ENCODE measurements at regions not wholly inside any gene's neighbourhood (a gene's known extent, or its start where the extent isn't known, plus 50 kb on each side); places are given as distances from the start of the nearest gene placed in this dataset.

DNA sequence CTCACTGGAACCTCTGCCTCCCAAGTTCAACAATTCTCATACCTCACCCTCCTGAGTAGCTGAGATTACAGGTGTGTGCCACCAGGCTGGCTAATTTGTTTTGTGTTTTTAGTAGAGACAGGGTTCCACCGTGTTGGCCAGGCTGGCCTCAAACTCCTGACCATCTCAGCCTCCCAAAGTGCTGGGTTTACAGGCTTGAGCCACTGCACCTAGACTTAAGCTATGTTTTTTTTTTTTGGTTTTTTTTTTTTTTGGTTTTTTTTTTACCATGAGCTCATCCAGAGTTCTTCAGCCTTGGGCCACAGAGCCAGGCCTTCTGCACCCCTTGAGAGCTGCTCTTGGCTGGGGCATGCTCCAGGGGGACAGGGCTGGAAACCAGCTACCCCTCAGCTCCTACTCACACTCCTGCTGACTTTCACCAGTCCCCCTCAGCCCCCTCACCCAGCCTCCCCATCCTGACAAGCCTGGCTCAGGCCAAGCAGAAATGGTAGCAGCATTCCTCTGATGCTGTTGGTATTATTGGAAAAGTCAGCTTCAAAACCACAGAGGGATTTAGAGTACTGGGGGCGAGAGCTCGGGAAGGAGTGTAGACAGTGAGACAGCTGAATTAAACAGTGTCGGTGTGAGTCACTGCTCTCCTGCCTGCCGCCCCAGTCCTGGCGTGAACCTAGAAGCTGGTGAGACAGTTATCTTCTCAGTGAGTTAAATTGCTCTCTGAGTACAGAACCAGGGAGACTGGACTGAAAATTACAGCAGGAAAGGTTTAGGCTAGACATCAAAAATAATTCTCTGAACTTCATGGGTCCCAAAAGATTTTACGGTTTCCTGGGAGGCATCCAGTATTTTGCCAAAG, 63.7 kb downstream of the NAV1 start:
- Histone ChIP-seq H3K36me3 (no peaks in the 10 kb centered on the region), H3K4me3 (ENCODE audit: low read depth, low read length) (no peak overlapping the region)
- no peak for TF ChIP-seq CTCF (IDR thresholded peaks at IDR 0.05; ENCODE audit: low read depth, low read length)

DNA sequence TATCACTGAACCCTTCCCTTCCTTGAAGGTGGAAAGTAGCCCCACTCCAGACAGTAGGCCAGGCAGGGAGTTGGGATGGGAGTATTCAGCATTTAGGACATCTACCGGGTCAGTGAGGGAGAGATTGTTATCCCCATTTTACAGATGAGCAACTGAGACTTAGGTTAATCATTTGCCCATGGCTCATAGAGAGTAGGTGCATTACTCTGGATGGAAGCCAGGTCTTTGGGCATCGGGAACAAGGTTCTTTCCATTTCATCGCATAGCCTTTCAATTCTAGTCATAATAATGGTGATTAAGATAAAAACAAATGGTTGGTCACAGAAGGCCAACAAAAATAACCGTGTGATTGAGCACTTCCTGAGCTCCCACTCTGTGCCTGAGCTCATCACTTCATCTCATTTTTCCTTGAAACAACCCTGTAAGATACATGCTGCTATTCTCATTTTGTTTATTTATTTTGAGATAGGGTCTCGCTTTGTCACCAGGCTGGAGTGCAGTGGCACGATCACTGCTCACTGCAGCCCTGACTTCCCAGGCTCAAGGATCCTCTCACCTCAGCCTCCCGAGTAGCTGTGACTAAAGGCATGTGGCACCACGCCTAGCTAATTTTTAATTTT, 64.8 kb downstream of the NAV1 start:
- Histone ChIP-seq H3K27me3 (no peaks in the 10 kb centered on the region), H3K4me3 (ENCODE audit: low read depth, low read length) (no peak overlapping the region), H3K36me3 (no peaks in the 10 kb centered on the region), H3K9me3 (no peaks in the 10 kb centered on the region), H3K4me1 (peaks cover 12% of the 10 kb centered on the region)
- no peak for DNase-seq
- no peak for TF ChIP-seq CTCF (IDR thresholded peaks at IDR 0.05; ENCODE audit: low read depth, low read length)

More for the DNA sequence above, 63.7 kb downstream of the NAV1 start:
- no peak for DNase-seq
- H3K9me3 ChIP-seq: no peaks in the 10 kb centered on the region
- H3K27me3 ChIP-seq: no peaks in the 10 kb centered on the region
- peaks cover 20% of the 10 kb centered on the region for H3K4me1 ChIP-seq

DNA sequence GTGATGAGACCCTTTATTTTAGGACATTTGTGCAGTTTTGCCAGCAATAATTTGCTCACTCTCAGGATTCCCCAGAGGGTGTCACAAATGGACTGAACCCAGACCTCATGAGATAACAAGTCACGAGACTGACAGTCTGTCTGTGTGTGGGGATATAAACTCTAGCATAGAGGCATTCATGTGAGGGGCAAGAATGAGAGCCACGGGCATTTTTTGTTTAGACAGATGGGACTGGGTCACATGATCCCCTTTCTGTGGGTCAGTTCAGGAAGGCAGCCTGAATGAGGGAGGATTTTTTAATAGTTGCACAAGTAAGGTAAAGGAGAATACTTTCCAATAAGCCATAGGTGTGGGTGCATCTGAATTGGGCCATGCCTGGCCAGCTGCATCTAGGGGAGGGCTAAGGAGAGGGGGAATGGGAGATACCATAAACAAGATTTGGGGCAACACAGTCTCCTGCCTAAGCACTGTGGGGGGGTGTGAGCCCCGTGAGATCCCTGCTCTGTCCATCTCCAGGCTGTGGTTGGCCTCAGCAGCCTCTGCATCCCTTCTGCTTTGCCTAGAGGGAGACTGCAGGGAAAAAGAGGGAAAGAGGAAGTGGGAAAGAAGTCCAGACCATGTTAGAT, 66.6 kb downstream of the NAV1 start:
- H3K9me3 ChIP-seq: no peaks in the 10 kb centered on the region
- no peak for TF ChIP-seq CTCF (IDR thresholded peaks at IDR 0.05; ENCODE audit: low read depth, low read length)
- H3K36me3 ChIP-seq: no peaks in the 10 kb centered on the region
- peaks cover 6% of the 10 kb centered on the region for H3K4me1 ChIP-seq
- H3K4me3 ChIP-seq (ENCODE audit: low read depth, low read length): no peak overlapping the region
- no peaks in the 10 kb centered on the region for H3K27me3 ChIP-seq
- no peak for DNase-seq

DNA sequence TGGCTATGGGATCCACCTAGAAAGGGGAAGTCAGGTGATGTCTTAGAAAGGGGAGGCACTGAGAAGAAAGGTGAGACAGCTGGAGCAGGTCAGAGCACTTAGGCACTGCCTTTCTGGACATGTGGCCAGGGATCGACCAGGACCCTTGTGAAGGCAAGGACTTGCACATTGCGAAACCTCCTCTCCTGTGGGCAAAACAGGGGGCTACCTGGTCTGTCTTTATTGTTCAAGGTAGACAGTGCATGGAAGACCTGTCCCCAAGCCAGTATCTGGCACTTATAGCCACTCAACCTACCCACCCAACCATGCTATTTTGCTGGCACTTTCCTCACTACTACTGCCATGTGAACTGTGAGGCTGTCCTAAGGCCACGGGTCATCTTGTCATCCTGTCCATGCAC, 67.2 kb downstream of the NAV1 start:
- no peak overlapping the region for H3K4me3 ChIP-seq (ENCODE audit: low read depth, low read length)
- peaks cover 6% of the 10 kb centered on the region for H3K4me1 ChIP-seq
- H3K27me3 ChIP-seq: no peaks in the 10 kb centered on the region
- no peak for DNase-seq
- H3K9me3 ChIP-seq: no peaks in the 10 kb centered on the region
- no peak for TF ChIP-seq CTCF (IDR thresholded peaks at IDR 0.05; ENCODE audit: low read depth, low read length)
- no peaks in the 10 kb centered on the region for H3K36me3 ChIP-seq

DNA sequence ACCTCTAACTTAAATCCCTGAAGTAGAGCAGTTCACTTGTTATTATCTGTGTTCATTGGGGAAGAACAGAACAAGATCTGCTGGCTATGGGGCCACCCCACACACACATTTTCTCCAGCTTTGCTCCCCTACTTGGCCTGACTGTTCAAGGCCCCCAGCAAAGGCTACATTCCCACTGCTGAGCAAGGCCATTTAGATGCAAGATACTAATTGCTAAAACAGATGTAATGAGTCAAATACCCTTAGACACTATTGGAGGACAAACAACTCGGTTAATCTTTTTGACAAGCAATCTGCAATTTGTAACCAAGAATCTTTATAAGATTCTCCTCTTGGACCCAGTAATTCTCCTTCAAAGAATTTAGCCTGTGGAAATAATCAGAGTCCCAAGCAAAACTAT, 67.7 kb downstream of the NAV1 start:
- Histone ChIP-seq H3K4me3 (ENCODE audit: low read depth, low read length) (no peak overlapping the region), H3K27me3 (no peaks in the 10 kb centered on the region), H3K4me1 (peaks cover 6% of the 10 kb centered on the region), H3K9me3 (no peaks in the 10 kb centered on the region), H3K36me3 (no peaks in the 10 kb centered on the region)
- no peak for DNase-seq
- TF ChIP-seq CTCF (IDR thresholded peaks at IDR 0.05; ENCODE audit: low read depth, low read length): no peak
